ENCODE measurements at regions not wholly inside any gene's neighbourhood (a gene's known extent, or its start where the extent isn't known, plus 50 kb on each side); places are given as distances from the start of the nearest gene placed in this dataset.

DNA sequence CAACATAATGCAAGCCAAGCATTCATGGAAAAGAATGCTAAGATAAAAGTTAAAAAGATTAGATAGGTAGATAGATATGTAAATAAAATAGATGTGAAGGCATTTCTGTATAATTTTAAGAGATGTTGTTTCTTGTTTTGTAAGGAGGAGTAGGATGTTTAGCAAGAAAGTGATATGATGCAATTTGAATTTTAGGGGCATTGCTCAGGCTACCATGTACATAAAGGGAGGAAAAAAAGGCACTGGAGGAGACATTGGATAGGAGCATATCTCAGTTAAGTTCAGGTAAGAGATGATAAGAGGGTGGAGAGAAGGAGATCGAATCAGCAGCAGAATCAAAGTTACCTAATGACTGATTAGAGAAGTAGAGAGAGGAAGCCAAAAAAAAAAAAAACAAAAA lies 194.7 kb downstream of the TENT5A start:
- H3K4me3 ChIP-seq: no peak overlapping the region
- H3K36me3 ChIP-seq: no peaks in the 10 kb centered on the region
- TF ChIP-seq, protein P1, sequence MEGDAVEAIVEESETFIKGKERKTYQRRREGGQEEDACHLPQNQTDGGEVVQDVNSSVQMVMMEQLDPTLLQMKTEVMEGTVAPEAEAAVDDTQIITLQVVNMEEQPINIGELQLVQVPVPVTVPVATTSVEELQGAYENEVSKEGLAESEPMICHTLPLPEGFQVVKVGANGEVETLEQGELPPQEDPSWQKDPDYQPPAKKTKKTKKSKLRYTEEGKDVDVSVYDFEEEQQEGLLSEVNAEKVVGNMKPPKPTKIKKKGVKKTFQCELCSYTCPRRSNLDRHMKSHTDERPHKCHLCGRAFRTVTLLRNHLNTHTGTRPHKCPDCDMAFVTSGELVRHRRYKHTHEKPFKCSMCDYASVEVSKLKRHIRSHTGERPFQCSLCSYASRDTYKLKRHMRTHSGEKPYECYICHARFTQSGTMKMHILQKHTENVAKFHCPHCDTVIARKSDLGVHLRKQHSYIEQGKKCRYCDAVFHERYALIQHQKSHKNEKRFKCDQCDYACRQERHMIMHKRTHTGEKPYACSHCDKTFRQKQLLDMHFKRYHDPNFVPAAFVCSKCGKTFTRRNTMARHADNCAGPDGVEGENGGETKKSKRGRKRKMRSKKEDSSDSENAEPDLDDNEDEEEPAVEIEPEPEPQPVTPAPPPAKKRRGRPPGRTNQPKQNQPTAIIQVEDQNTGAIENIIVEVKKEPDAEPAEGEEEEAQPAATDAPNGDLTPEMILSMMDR (IDR thresholded peaks at IDR 0.05): no peak
- no peak for TF ChIP-seq POLR2A (IDR thresholded peaks at IDR 0.05)
- no peak overlapping the region for H3K27ac ChIP-seq
- H3K27me3 ChIP-seq: no peaks in the 10 kb centered on the region
- no peaks in the 10 kb centered on the region for H3K9me3 ChIP-seq
- no peak for DNase-seq
- intact Hi-C loops (cut with DNase I): no loop called here
- peaks cover 0 to 15% (median 6%) of the 10 kb centered on the region in 4 donors for H3K4me1 ChIP-seq
- ATAC-seq: no peak
- WGBS (ENCODE audit: insufficient coverage, low coverage, low lambda C conversion rate, missing lambda C conversion rate): 83% methylated on average over 1 of the region's 1 CpG

DNA sequence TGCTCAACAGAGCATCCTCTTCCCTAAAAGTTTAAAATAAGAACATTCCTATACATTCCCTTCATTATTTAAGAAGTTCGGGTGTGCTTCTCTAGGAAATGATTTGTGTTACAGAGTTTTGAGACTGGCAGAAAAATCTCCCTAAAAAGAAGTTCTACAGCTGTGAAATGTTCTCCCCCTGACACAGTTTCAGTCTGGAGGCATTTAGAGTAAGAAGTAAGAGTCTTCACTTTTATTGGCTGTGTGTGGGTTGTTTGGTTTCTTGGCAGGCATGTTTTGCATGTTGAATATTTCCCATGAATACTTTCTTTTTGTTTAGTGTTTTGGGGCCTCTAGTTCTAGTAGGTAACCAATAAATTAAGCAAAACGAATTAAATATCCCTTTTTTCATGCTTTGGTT lies 195.9 kb downstream of the TENT5A start:
- intact Hi-C loops (cut with DNase I): no loop called here
- Histone ChIP-seq H3K4me3 (no peak overlapping the region), H3K27me3 (no peaks in the 10 kb centered on the region), H3K4me1 (peaks cover 0 to 6% (median 3%) of the 10 kb centered on the region in 4 donors), H3K9me3 (no peaks in the 10 kb centered on the region), H3K27ac (no peak overlapping the region), H3K36me3 (no peaks in the 10 kb centered on the region)
- DNase-seq (no peak), ATAC-seq (no peak)
- WGBS (ENCODE audit: insufficient coverage, low coverage, low lambda C conversion rate, missing lambda C conversion rate): 40% methylated on average over 2 of the region's 2 CpGs
- no peak for TF ChIP-seq POLR2A (IDR thresholded peaks at IDR 0.05)
- TF ChIP-seq, protein P1 (IDR thresholded peaks at IDR 0.05): no peak

DNA sequence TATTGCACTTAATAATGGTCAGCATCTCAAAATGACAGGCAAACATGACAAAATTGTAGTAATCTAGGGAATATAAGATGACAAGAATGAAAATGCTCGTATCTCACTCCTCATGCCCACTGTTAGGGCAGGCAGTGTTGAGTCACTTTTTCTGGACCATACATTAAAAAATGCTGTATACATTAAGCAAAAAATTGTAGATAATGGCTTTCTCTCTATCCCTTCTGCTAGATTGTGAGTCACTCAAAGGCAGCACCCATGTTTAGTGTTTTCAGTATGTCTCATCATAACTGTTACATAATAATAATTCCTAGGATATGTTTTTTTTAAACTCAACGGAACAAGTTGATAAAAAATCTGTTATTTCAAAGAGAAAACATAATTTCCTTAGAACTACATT lies 199.3 kb downstream of the TENT5A start:
- intact Hi-C loops (cut with DNase I): no loop called here
- no peak for ATAC-seq
- Histone ChIP-seq H3K9me3 (no peaks in the 10 kb centered on the region), H3K27ac (no peak overlapping the region), H3K27me3 (no peaks in the 10 kb centered on the region), H3K36me3 (no peaks in the 10 kb centered on the region), H3K4me3 (no peak overlapping the region), H3K4me1 (no peaks in the 10 kb centered on the region)
- TF ChIP-seq POLR2A (IDR thresholded peaks at IDR 0.05): no peak
- TF ChIP-seq, protein P1 (IDR thresholded peaks at IDR 0.05): no peak
- no peak for DNase-seq
- WGBS (ENCODE audit: insufficient coverage, low coverage, low lambda C conversion rate, missing lambda C conversion rate): 76% methylated on average over 2 of the region's 2 CpGs

DNA sequence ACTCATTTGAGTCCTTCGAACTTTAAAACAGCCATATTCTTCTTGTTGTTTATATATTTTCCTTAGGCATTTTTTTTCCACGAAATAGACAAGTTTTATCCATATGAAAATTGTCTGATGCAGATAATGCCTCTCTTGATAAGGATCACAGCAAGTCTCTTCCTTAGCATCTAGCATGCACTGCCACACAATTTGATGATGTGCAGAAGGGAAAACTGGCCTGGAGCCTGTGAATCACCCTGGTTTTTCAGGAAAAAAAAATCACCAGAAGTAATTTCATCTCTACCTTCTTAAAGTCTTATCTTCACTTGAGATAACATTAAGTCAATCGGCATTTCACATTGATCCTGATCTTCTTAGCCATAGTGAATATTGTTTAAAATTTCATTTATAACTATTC lies 199.8 kb downstream of the TENT5A start:
- TF ChIP-seq, protein P1 (IDR thresholded peaks at IDR 0.05): no peak
- no peaks in the 10 kb centered on the region for H3K36me3 ChIP-seq

DNA sequence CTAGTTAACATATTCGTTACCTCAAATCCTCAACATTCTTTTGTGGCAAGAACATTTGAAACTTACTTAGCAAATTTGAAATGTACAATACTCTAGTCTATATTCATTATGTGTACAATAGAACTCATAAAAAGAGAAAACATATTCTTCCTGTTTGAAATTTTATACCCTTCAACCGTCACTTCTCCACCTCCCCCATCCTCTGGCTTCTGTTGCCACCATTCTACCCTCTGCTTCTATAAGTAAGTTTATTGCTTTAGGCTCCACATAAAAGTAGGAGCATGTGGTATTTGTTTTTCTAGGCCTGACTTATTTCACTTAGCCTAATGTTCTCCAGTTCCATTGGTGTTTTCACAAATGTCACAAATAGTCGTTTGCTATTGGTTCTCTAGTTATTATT lies 205.3 kb downstream of the TENT5A start:
- Histone ChIP-seq H3K4me1 (no peaks in the 10 kb centered on the region), H3K4me3 (no peak overlapping the region), H3K9me3 (no peaks in the 10 kb centered on the region), H3K36me3 (no peaks in the 10 kb centered on the region), H3K27ac (no peak overlapping the region), H3K27me3 (no peaks in the 10 kb centered on the region)
- intact Hi-C loops (cut with DNase I): no loop called here
- DNase-seq (no peak), ATAC-seq (no peak)
- 81% methylated on average over 3 of the region's 3 CpGs for WGBS (ENCODE audit: insufficient coverage, low coverage, low lambda C conversion rate, missing lambda C conversion rate)
- TF ChIP-seq, protein P1 (IDR thresholded peaks at IDR 0.05): no peak
- no peak for TF ChIP-seq POLR2A (IDR thresholded peaks at IDR 0.05)

More for the DNA sequence above, 199.8 kb downstream of the TENT5A start:
- Histone ChIP-seq H3K27me3 (no peaks in the 10 kb centered on the region), H3K4me3 (no peak overlapping the region), H3K27ac (no peak overlapping the region), H3K9me3 (no peaks in the 10 kb centered on the region), H3K4me1 (no peaks in the 10 kb centered on the region)
- ATAC-seq (no peak), DNase-seq (no peak)
- 71% methylated on average over 3 of the region's 3 CpGs for WGBS (ENCODE audit: insufficient coverage, low coverage, low lambda C conversion rate, missing lambda C conversion rate)
- intact Hi-C loops (cut with DNase I): no loop called here
